ENCODE measurements at regions not wholly inside any gene's neighbourhood (a gene's known extent, or its start where the extent isn't known, plus 50 kb on each side); places are given as distances from the start of the nearest gene placed in this dataset.
A peak's percentile ranks its signal among the peaks of the same experiment; 100 is the strongest.
"Not testable (repeated sequence)": the region's sequence is repeated elsewhere in the genome, so short reads cannot be mapped to it uniquely, and the experiment has no call there.

DNA sequence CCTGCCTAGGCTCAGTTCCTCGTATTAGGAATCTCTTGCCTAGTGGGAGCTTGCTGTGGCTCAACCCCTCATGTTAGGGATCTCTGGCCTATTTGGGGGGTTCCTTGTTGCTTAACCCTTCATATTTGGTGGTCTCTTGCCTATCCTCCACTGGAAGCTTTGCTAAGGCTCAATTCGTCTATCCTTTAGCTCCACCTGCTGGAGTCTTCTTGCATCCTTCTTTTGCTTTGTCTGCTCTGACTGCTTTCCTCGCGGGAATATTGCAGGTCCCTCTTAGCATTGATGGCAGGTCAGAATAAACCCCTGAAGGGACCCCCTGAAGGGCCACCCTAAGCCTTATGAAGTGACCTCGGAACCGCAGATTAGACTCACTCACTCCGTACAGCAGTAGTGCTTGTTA is 203.0 kb upstream of the TBX18 start:
- H3K27ac ChIP-seq: no peak overlapping the region
- H3K4me1 ChIP-seq: no peaks in the 10 kb centered on the region
- no peaks in the 10 kb centered on the region for H3K27me3 ChIP-seq
- 31 to 40% methylated on average over 7 of the region's 7 CpGs for WGBS, 2 donors
- DNase-seq: peak; percentile 18 to 28 (median 20)
- TF ChIP-seq, protein P1, sequence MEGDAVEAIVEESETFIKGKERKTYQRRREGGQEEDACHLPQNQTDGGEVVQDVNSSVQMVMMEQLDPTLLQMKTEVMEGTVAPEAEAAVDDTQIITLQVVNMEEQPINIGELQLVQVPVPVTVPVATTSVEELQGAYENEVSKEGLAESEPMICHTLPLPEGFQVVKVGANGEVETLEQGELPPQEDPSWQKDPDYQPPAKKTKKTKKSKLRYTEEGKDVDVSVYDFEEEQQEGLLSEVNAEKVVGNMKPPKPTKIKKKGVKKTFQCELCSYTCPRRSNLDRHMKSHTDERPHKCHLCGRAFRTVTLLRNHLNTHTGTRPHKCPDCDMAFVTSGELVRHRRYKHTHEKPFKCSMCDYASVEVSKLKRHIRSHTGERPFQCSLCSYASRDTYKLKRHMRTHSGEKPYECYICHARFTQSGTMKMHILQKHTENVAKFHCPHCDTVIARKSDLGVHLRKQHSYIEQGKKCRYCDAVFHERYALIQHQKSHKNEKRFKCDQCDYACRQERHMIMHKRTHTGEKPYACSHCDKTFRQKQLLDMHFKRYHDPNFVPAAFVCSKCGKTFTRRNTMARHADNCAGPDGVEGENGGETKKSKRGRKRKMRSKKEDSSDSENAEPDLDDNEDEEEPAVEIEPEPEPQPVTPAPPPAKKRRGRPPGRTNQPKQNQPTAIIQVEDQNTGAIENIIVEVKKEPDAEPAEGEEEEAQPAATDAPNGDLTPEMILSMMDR (IDR thresholded peaks at IDR 0.05): peak in 6 of 7 experiments; percentile 35 to 66 (median 58)
- TF ChIP-seq POLR2A (IDR thresholded peaks at IDR 0.05): no peak
- no peak overlapping the region for H3K4me3 ChIP-seq
- no peak for ATAC-seq
- intact Hi-C loops (cut with DNase I): no loop called here
- H3K36me3 ChIP-seq (replicated peaks in 1 of 2; ENCODE audit: insufficient read depth in 1 of 2, low read depth in 2 of 2): no peaks in the 10 kb centered on the region
- no peaks in the 10 kb centered on the region for H3K9me3 ChIP-seq

DNA sequence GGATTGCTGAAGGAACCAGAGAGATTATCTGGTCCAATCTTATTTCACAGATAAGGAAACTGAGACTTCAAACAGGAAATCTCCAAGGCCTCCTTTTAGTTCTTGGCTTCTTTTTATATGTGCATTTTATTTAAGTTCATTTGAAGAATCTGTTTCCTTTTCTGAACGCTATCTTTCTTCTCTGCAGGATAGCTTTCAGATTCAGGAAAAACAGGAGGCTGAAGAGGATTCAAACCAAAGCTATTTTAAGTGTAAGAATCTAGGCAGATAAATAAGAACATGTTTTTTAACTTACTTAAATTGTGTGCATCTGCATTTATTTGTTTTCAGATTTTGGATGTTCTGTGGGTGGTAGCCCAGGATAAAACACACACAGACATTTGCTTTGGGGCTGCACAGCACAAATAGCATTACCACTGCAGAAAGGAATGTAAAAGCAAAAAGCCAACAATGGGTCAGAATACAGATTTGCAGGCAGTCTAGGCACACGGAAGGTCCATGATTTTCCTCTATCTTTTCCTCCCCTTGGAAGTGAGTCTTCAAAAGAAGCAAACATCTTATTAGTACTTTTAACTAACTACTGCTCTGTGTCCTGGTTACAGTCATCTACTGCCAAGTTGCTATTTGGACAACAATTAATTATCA is 188.8 kb upstream of the TBX18 start:
- no peak for DNase-seq
- Histone ChIP-seq H3K4me3 (no peak overlapping the region), H3K36me3 (replicated peaks in 1 of 2; ENCODE audit: insufficient read depth in 1 of 2, low read depth in 2 of 2) (no peaks in the 10 kb centered on the region), H3K27me3 (no peaks in the 10 kb centered on the region), H3K4me1 (no peaks in the 10 kb centered on the region), H3K27ac (no peak overlapping the region), H3K9me3 (no peaks in the 10 kb centered on the region)
- 33 to 48% methylated on average over 2 of the region's 2 CpGs for WGBS, 2 donors
- TF ChIP-seq, protein P1 (IDR thresholded peaks at IDR 0.05): no peak
- TF ChIP-seq POLR2A (IDR thresholded peaks at IDR 0.05): no peak
- no peak for ATAC-seq
- intact Hi-C loops (cut with DNase I): no loop called here

DNA sequence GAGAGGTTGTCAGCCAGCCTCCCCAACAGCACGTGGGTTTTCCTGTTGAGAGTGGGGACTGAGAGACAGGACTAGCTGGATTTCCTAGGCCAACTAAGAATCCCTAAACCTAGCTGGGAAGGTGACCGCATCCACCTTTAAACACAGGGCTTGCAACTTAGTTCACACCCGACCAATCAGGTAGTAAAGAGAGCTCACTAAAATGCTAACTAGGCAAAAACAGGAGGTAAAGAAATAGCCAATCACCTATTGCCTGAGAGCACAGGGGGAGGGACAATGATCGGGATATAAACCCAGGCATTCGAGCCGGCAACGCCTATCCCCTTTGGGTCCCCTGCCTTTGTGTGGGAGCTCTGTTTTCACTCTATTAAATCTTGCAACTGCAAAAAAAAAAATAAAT is 180.5 kb upstream of the TBX18 start:
- H3K9me3 ChIP-seq; intact Hi-C loops (cut with DNase I); H3K4me3 ChIP-seq; DNase-seq; H3K27me3 ChIP-seq; H3K27ac ChIP-seq; H3K36me3 ChIP-seq (replicated peaks in 1 of 2; ENCODE audit: insufficient read depth in 1 of 2, low read depth in 2 of 2); ATAC-seq; H3K4me1 ChIP-seq: not testable (repeated sequence)
- WGBS, 2 donors: 78 to 84% methylated on average over 5 to 7 of the region's 7 CpGs

DNA sequence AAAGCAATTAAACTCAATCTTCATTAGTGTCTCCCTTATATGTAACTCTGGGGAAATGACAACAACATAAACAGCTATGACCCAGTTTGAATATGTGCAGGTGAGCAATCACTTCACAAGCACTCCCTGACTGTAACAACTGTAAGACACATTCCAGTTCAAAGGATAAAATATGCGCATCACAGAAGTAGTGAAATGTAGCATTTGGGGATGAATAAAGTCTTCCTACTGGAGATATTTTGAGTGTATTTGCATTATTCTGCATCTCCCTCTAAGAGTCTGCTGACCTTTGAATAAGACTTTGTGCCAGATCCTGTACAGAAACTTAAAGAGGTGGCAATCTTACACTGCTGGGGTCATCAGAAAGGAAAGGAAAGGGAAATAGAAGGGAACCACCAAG is 179.5 kb upstream of the TBX18 start:
- H3K27ac ChIP-seq: no peak overlapping the region
- no peak for TF ChIP-seq POLR2A (IDR thresholded peaks at IDR 0.05)
- H3K9me3 ChIP-seq: no peaks in the 10 kb centered on the region
- DNase-seq (no peak), ATAC-seq (no peak)
- 81 to 100% methylated on average over 1 of the region's 1 CpG for WGBS, 2 donors
- H3K36me3 ChIP-seq (replicated peaks in 1 of 2; ENCODE audit: insufficient read depth in 1 of 2, low read depth in 2 of 2): no peaks in the 10 kb centered on the region
- no peaks in the 10 kb centered on the region for H3K4me1 ChIP-seq
- no peaks in the 10 kb centered on the region for H3K27me3 ChIP-seq
- intact Hi-C loops (cut with DNase I): no loop called here
- no peak overlapping the region for H3K4me3 ChIP-seq

DNA sequence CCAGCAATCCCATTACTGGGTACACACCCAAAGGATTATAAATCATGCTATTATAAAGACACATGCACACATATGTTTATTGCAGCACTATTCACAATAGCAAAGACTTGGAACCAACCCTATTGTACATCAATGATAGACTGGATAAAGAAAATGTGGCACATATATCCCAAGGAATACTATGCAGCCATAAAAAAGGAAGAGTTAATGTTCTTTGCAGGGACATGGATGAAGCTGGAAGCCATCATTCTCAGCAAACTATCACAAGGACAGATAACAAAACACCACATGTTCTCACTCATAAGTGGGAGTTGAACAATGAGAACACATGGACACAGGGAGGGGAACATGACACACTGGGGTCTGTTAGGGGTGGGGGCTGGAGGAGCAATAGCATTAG is 177.2 kb upstream of the TBX18 start:
- H3K4me3 ChIP-seq; H3K27me3 ChIP-seq; H3K9me3 ChIP-seq; ATAC-seq; intact Hi-C loops (cut with DNase I); H3K27ac ChIP-seq; H3K36me3 ChIP-seq (replicated peaks in 1 of 2; ENCODE audit: insufficient read depth in 1 of 2, low read depth in 2 of 2); DNase-seq; H3K4me1 ChIP-seq: not testable (repeated sequence)

DNA sequence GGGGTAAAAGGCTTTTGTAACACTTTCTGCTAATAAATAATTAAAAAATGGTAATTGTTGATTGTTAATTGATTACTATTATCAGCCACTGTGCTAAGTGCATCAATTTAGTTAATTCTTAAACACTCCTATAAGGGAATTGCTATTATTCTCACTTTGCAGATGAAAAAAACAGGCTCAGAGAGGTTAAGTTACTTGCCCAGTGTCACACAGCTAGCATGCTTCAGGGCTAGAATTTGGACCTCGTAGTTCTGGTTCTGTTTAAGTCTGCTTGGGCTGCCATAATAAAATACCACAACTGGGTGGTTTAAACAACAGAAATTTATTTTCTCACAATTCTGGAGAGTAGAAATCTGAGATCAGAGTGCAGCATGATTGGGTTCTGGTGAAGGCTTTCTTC is 164.8 kb upstream of the TBX18 start:
- Histone ChIP-seq H3K36me3 (replicated peaks in 1 of 2; ENCODE audit: insufficient read depth in 1 of 2, low read depth in 2 of 2) (no peaks in the 10 kb centered on the region), H3K27ac (no peak overlapping the region), H3K27me3 (no peaks in the 10 kb centered on the region), H3K9me3 (no peaks in the 10 kb centered on the region), H3K4me3 (no peak overlapping the region), H3K4me1 (no peaks in the 10 kb centered on the region)
- 60 to 67% methylated on average over 1 of the region's 1 CpG for WGBS, 2 donors
- DNase-seq: no peak
- TF ChIP-seq POLR2A (IDR thresholded peaks at IDR 0.05): no peak
- TF ChIP-seq, protein P1 (IDR thresholded peaks at IDR 0.05): no peak
- no peak for ATAC-seq
- intact Hi-C loops (cut with DNase I): no loop called here
